Neuronal stem cell (in vitro differentiated cells): ENCODE measurements at regions not wholly inside any gene's neighbourhood (a gene's known extent, or its start where the extent isn't known, plus 50 kb on each side); places are given as distances from the start of the nearest gene placed in this dataset.
"Not testable (repeated sequence)": the region's sequence is repeated elsewhere in the genome, so short reads cannot be mapped to it uniquely, and the experiment has no call there.

Experiments
- DNase-seq: peaks from one replicate; pipeline ENCODE4 v3.0.0-alpha.2; 2013; ENCODE audit warnings: low spot score
- H2AFZ ChIP-seq: one replicate; pipeline ENCODE4 v1.6.1; 2013; ENCODE audit warnings: mild to moderate bottlenecking, low read length, inconsistent platforms
- H2AK5ac ChIP-seq: 2 replicates; pipeline ENCODE4 v1.6.1; 2013; ENCODE audit warnings: low read depth, mild to moderate bottlenecking, inconsistent platforms, low read length, moderate library complexity, mixed read lengths
- H2BK120ac ChIP-seq: 2 replicates; pipeline ENCODE4 v1.6.1; 2013; ENCODE audit warnings: low read depth, mild to moderate bottlenecking, inconsistent platforms, low read length, moderate library complexity, mixed read lengths
- H2BK12ac ChIP-seq: one replicate; pipeline ENCODE4 v1.6.1; 2013; ENCODE audit warnings: low read length, inconsistent platforms
- H2BK15ac ChIP-seq: 2 replicates; pipeline ENCODE4 v1.6.1; 2013; ENCODE audit warnings: mild to moderate bottlenecking, low read length, inconsistent platforms, mixed read lengths
- H2BK5ac ChIP-seq: one replicate; pipeline ENCODE4 v1.6.1; 2013; ENCODE audit warnings: inconsistent platforms, mild to moderate bottlenecking, low read length, moderate library complexity
- H3K14ac ChIP-seq: one replicate; pipeline ENCODE4 v1.6.1; 2013; ENCODE audit warnings: low read length, inconsistent platforms
- H3K18ac ChIP-seq: 2 replicates; pipeline ENCODE4 v1.6.1; 2013; ENCODE audit warnings: low read length, inconsistent platforms
- H3K23ac ChIP-seq: 2 replicates; pipeline ENCODE4 v1.6.1; 2013; ENCODE audit warnings: low read depth, mild to moderate bottlenecking, mixed read lengths, low read length, inconsistent platforms; ENCODE audit not compliant: poor library complexity
- H3K27ac ChIP-seq: replicated peaks from 3 replicates; pipeline ENCODE4 v1.5.1; 2013; ENCODE audit warnings: low read length, inconsistent platforms
- H3K27me3 ChIP-seq, 3 experiments: 2 replicates each; pipeline ENCODE4 v1.6.1; 2013; ENCODE audit warnings: low read length in 3 of 3, mild to moderate bottlenecking in 2 of 3, inconsistent platforms in 1 of 3, low read depth in 1 of 3, mixed read lengths in 1 of 3, moderate library complexity in 1 of 3; ENCODE audit not compliant: control insufficient read depth in 3 of 3, insufficient read depth in 3 of 3
- H3K36me3 ChIP-seq, 2 donors: replicated peaks in 1 of 2; 2 replicates each; pipeline ENCODE4 v1.6.1; 2013; ENCODE audit warnings: low read length in 2 of 2; ENCODE audit not compliant: control insufficient read depth in 2 of 2, insufficient read depth in 2 of 2
- H3K4ac ChIP-seq: 2 replicates; pipeline ENCODE4 v1.6.1; 2013; ENCODE audit warnings: inconsistent platforms, mild to moderate bottlenecking, low read length, moderate library complexity
- H3K4me1 ChIP-seq, 2 donors: 1 replicate in 1 of 2; 2 replicates in 1 of 2; pipeline ENCODE4 v1.6.1; 2013; ENCODE audit warnings: low read length in 2 of 2, low read depth in 1 of 2; ENCODE audit not compliant: control insufficient read depth in 2 of 2, insufficient read depth in 1 of 2
- H3K4me2 ChIP-seq: one replicate; pipeline ENCODE4 v1.6.1; 2013; ENCODE audit warnings: mild to moderate bottlenecking, low read length, inconsistent platforms; ENCODE audit not compliant: insufficient read depth, poor library complexity, severe bottlenecking
- H3K4me3 ChIP-seq, 2 donors: 2 replicates each; pipeline ENCODE4 v1.5.1; 2013; ENCODE audit warnings: low read length in 2 of 2, mild to moderate bottlenecking in 2 of 2, inconsistent platforms in 1 of 2, moderate library complexity in 1 of 2
- H3K79me1 ChIP-seq: one replicate; pipeline ENCODE4 v1.6.1; 2013; ENCODE audit warnings: low read depth, mild to moderate bottlenecking, inconsistent platforms, low read length, moderate library complexity
- H3K9ac ChIP-seq: one replicate; pipeline ENCODE4 v1.6.1; 2013; ENCODE audit warnings: mild to moderate bottlenecking, low read depth, low read length, inconsistent platforms; ENCODE audit not compliant: poor library complexity
- H3K9me3 ChIP-seq, 2 donors: replicated peaks in 1 of 2; 2 replicates each; pipeline versions ENCODE3 to v1.6.1; 2013; ENCODE audit warnings: low read length in 2 of 2, mild to moderate bottlenecking in 2 of 2, inconsistent platforms in 1 of 2, low read depth in 1 of 2, mixed read lengths in 1 of 2, moderate library complexity in 1 of 2; ENCODE audit not compliant: control insufficient read depth in 2 of 2, insufficient read depth in 1 of 2
- H4K8ac ChIP-seq: one replicate; pipeline ENCODE4 v1.6.1; 2013; ENCODE audit warnings: low read depth, mild to moderate bottlenecking, inconsistent platforms, low read length, moderate library complexity
- H4K91ac ChIP-seq: one replicate; pipeline ENCODE4 v1.6.1; 2013; ENCODE audit warnings: low read length, low read depth, mild to moderate bottlenecking, inconsistent platforms; ENCODE audit not compliant: poor library complexity
- WGBS, 2 donors: extraction: QIAGEN DNeasy Blood & Tissue Kit; methylation state at CpG; one replicate each; pipeline ENCODE4 v1.1.7; 2013; ENCODE audit warnings: missing lambda C conversion rate in 2 of 2, mixed read lengths in 1 of 2; ENCODE audit not compliant: insufficient read length in 2 of 2, insufficient replicate concordance in 1 of 2; ENCODE audit errors: extremely low coverage in 2 of 2; 5-methylcytosine and 5-hydroxymethylcytosine counted together

GRCh38 chr13:42496926-42497554 is 76.9 kb upstream of the TNFSF11 start:
- H3K79me1 ChIP-seq, H4K8ac ChIP-seq, H3K4me2 ChIP-seq, H3K9me3 ChIP-seq, H2AFZ ChIP-seq, H4K91ac ChIP-seq, H3K4me3 ChIP-seq, H3K9ac ChIP-seq, DNase-seq, H2BK5ac ChIP-seq, H3K18ac ChIP-seq, H2AK5ac ChIP-seq, H3K14ac ChIP-seq, H2BK12ac ChIP-seq, H3K27ac ChIP-seq, H2BK120ac ChIP-seq, H3K36me3 ChIP-seq, H2BK15ac ChIP-seq, H3K23ac ChIP-seq, H3K27me3 ChIP-seq, H3K4me1 ChIP-seq, H3K4ac ChIP-seq: not testable (repeated sequence)
- WGBS, 2 donors = no CpG with 5 or more reads among the region's 10 CpGs

GRCh38 chr13:42497798-42498197 is 76.2 kb upstream of the TNFSF11 start:
- Histone ChIP-seq H3K36me3 (no peaks in the 10 kb centered on the region), H3K27me3 (no peaks in the 10 kb centered on the region), H2BK15ac (no peak overlapping the region), H2AFZ (no peak overlapping the region), H3K9me3 (no peaks in the 10 kb centered on the region), H2BK12ac (no peak overlapping the region), H4K8ac (no peak overlapping the region), H3K4me3 (no peak overlapping the region), H2BK120ac (no peak overlapping the region), H3K4ac (no peak overlapping the region), H3K27ac (no peak overlapping the region), H3K23ac (no peak overlapping the region), H3K4me1 (no peaks in the 10 kb centered on the region), H3K9ac (no peak overlapping the region), H2BK5ac (no peak overlapping the region), H3K4me2 (no peak overlapping the region), H3K14ac (no peak overlapping the region), H2AK5ac (no peak overlapping the region), H4K91ac (no peak overlapping the region), H3K79me1 (no peaks in the 10 kb centered on the region), H3K18ac (no peak overlapping the region)
- DNase-seq = no peak
- no CpG with 5 or more reads among the region's 1 CpG for WGBS, 2 donors

- no peaks in the 10 kb centered on the region for H3K27me3 ChIP-seq
- no peak overlapping the region for H3K23ac ChIP-seq
- no peak for DNase-seq
- H3K4me2 ChIP-seq = no peak overlapping the region
- no peak overlapping the region for H2BK5ac ChIP-seq
- no peak overlapping the region for H4K91ac ChIP-seq
- H2BK12ac ChIP-seq = no peak overlapping the region
- no CpG with 5 or more reads among the region's 3 CpGs for WGBS, 2 donors
- H3K9ac ChIP-seq = no peak overlapping the region
- H4K8ac ChIP-seq = no peak overlapping the region
- no peaks in the 10 kb centered on the region for H3K79me1 ChIP-seq
- H3K27ac ChIP-seq = no peak overlapping the region
- H2AFZ ChIP-seq = no peak overlapping the region
- no peaks in the 10 kb centered on the region for H3K36me3 ChIP-seq
- H3K4me3 ChIP-seq = no peak overlapping the region
- no peak overlapping the region for H3K4ac ChIP-seq
- H3K18ac ChIP-seq = no peak overlapping the region
- H3K4me1 ChIP-seq = no peaks in the 10 kb centered on the region
- no peak overlapping the region for H3K14ac ChIP-seq
- no peaks in the 10 kb centered on the region for H3K9me3 ChIP-seq
- no peak overlapping the region for H2BK120ac ChIP-seq
- H2BK15ac ChIP-seq = no peak overlapping the region
- H2AK5ac ChIP-seq = no peak overlapping the region
Observed at GRCh38 chr13:42498521-42498920, 75.4 kb upstream of the TNFSF11 start.
